Muscle of back (tissue), 3 donors: ENCODE measurements at regions not wholly inside any gene's neighbourhood (a gene's known extent, or its start where the extent isn't known, plus 50 kb on each side); places are given as distances from the start of the nearest gene placed in this dataset.

Source experiments
- DNase-seq, 3 donors: peaks; one replicate each; pipeline versions ENCODE4 v3.0.0 to v3.0.0-alpha.2; 2013

GRCh38 chr11:8740129-8740528 is 57.5 kb downstream of the RPL27A start:
- no peak for DNase-seq

DNA sequence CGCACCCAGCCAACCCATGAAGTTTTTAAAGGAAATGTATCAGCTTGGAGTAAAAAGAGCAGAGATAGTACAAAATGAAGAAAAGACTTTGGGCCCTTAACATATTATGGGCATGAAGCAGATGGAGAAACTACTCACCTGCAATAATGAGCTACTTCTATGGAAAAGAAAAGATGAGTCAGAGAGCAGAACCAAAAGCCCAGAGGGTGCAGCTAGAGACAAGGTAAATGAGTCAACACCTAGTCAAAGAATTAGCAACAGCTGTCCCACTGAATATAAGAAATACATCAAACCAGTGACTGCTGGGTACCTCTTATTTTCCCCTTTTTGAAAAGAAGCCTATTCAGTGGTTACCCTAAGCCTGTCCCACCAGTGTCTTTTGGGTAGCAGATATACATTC is 61.8 kb downstream of the RPL27A start:
- DNase-seq: no peak

- no peak for DNase-seq
These were observed 63.0 kb downstream of the RPL27A start for GRCh38 chr11:8745431-8746253.

GRCh38 chr11:8746331-8746974 is 63.9 kb downstream of the RPL27A start:
- no peak for DNase-seq

GRCh38 chr11:8747173-8747572 is 64.6 kb downstream of the RPL27A start:
- DNase-seq: no peak

GRCh38 chr11:8748317-8748716 is 65.7 kb downstream of the RPL27A start:
- no peak for DNase-seq

- no peak for DNase-seq
These were observed 66.6 kb downstream of the RPL27A start for GRCh38 chr11:8749202-8749601.

DNA sequence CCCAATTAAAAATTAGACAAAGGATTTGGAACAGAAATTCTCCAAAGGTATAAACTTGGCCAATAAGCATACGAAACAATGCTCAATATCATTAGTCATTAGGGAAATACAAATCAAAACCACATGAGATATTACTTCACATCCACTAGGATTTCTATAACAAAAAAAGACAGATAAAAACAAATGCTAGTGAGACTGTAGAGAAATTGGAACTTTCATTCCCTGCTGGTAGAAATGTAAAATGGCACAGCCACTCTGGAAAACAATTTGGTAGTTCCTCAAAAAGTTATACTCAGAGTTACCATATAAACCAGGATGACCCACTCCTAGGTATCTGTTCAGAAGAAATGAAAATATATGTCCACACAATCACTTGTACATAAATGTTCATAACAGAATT is 71.6 kb downstream of the RPL27A start:
- DNase-seq: no peak

DNA sequence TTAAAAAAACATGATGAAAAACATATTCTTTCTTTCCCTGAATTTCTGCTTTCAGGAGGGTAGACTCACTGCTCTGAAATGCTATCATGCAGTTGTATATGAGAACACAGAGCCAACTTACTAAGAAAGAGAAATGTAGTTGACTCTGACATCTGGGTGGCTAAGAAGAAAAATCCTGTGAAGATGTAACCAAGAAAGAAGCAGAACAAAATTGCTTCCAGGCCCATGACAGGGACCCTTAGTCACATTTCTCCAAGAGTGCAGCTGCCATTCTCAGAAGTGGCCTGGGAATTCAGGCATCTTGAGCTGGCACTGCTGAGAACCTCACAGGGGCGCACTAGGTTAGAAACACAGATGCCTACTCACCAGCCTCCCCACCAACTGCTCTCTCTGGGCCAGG is 73.6 kb downstream of the RPL27A start:
- DNase-seq: peak in 1 of 3 donors; percentile 29

- DNase-seq: no peak
These were observed 74.5 kb downstream of the RPL27A start for GRCh38 chr11:8757047-8757446.

DNA sequence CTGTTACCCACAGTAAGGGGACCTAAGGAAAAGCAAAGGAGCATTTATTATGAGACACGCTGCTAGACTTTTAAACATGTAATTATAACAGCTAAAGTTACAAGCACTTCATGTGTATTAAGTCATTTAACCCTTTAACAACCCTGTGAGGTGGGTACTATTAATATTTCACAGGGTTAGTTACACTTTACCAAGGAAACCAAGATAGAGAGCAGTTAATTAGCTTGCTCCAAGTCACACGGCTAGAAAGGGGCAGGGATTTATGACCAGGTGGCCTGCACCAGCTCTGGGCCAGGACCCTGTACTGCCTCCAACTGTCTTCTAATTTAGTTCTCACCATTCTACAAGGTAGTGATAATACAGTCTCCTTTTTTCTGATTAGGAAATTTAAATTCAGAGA is 74.9 kb downstream of the RPL27A start:
- DNase-seq: no peak

- no peak for DNase-seq
These were observed 76.1 kb downstream of the RPL27A start for GRCh38 chr11:8758619-8759169.

DNA sequence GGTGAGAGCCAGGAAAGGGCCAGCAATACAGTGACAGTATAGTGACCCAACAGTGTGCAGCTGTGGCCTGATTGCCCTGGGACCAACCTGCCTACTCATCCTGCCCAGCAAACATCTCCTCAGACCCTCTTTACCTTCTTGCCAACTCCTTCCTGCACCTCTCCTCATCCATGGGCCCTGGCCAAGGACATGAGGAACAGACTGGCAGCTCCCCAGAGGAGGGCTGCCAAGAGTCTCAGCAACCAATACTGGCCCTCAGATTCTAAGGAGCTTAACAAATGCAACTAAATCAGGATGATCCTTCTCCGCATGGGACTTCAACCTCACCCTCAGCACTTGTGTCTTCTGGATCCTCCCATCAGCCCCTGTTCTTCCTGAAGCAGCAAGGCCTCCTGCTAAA is 77.0 kb downstream of the RPL27A start:
- peak in 1 of 3 donors; percentile 28 for DNase-seq

GRCh38 chr11:8760896-8761295 is 78.3 kb downstream of the RPL27A start:
- DNase-seq: no peak

GRCh38 chr11:8763070-8763685 is 80.6 kb downstream of the RPL27A start:
- DNase-seq: no peak

- DNase-seq: peak in 1 of 3 donors; percentile 60
These were observed 82.7 kb downstream of the RPL27A start for GRCh38 chr11:8765294-8765693.

- peak in 2 of 3 donors; percentile 27 to 56 for DNase-seq
These were observed 83.7 kb downstream of the RPL27A start for GRCh38 chr11:8766043-8766987.

GRCh38 chr11:8766988-8767374 is 84.4 kb downstream of the RPL27A start:
- DNase-seq: no peak

GRCh38 chr11:8767466-8768142 is 85.0 kb downstream of the RPL27A start:
- no peak for DNase-seq

GRCh38 chr11:8768625-8769333 is 86.2 kb downstream of the RPL27A start:
- peak in 1 of 3 donors; percentile 75 for DNase-seq
